ENCODE measurements at regions not wholly inside any gene's neighbourhood (a gene's known extent, or its start where the extent isn't known, plus 50 kb on each side); places are given as distances from the start of the nearest gene placed in this dataset.

GRCh38 chr6:151671195-151671594, 136.3 kb upstream of the ESR1 start:
- TF ChIP-seq, protein P1, sequence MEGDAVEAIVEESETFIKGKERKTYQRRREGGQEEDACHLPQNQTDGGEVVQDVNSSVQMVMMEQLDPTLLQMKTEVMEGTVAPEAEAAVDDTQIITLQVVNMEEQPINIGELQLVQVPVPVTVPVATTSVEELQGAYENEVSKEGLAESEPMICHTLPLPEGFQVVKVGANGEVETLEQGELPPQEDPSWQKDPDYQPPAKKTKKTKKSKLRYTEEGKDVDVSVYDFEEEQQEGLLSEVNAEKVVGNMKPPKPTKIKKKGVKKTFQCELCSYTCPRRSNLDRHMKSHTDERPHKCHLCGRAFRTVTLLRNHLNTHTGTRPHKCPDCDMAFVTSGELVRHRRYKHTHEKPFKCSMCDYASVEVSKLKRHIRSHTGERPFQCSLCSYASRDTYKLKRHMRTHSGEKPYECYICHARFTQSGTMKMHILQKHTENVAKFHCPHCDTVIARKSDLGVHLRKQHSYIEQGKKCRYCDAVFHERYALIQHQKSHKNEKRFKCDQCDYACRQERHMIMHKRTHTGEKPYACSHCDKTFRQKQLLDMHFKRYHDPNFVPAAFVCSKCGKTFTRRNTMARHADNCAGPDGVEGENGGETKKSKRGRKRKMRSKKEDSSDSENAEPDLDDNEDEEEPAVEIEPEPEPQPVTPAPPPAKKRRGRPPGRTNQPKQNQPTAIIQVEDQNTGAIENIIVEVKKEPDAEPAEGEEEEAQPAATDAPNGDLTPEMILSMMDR (IDR thresholded peaks at IDR 0.05; ENCODE audit: insufficient read depth, low read depth, low read length) = no peak
- no peak for TF ChIP-seq EZH2 (IDR thresholded peaks at IDR 0.05; ENCODE audit: insufficient read depth, low read length)
